HG03175 (cell line): ENCODE measurements at regions not wholly inside any gene's neighbourhood (a gene's known extent, or its start where the extent isn't known, plus 50 kb on each side); places are given as distances from the start of the nearest gene placed in this dataset.
"Not testable (repeated sequence)": the region's sequence is repeated elsewhere in the genome, so short reads cannot be mapped to it uniquely, and the experiment has no call there.

ENCODE experiments used
- ATAC-seq: cut with Tn5 transposase; IDR thresholded peaks from one replicate; pipeline ENCODE4 v1.9.1; 2021; ENCODE audit warnings: mild to moderate bottlenecking, moderate library complexity; ENCODE audit not compliant: unreplicated experiment

DNA sequence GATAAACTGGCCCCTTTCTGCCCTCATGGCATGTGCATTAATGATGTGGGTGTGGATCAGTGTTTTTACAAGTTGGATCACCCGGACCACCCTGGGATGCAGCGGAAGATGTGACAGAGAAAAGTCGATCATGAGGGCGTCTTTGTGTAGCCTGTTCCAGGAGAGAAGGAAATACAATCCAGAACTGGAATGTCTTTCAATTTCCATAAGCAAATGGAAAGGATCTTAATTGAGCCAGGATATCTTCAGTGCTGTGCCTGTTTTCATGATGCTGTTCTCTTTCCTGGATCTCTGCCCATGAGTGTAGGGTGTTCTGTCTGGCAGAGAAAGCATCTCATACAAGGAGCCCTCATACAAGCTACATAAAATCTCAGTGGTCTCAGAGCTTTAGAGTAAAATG lies 481.4 kb downstream of the XYLT1 start:
- ATAC-seq: no peak

DNA sequence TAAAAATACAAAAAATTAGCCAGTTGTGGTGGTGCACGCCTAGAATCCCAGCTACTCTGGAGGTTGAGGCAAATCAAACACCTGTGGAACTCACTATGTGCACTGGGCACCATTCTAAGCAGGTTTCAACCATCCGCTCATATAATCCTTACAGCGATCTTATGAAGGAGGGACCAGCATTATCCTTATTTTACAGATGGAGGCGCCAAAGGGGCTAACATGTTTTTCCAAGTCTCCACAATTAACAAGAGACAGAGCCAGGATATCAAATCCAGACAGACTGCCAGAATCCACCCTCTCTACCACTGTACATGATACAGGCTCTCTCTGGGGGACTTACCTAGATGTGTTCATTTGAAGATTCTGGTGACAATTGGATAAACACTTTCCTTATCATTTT lies 479.0 kb downstream of the XYLT1 start:
- no peak for ATAC-seq

DNA sequence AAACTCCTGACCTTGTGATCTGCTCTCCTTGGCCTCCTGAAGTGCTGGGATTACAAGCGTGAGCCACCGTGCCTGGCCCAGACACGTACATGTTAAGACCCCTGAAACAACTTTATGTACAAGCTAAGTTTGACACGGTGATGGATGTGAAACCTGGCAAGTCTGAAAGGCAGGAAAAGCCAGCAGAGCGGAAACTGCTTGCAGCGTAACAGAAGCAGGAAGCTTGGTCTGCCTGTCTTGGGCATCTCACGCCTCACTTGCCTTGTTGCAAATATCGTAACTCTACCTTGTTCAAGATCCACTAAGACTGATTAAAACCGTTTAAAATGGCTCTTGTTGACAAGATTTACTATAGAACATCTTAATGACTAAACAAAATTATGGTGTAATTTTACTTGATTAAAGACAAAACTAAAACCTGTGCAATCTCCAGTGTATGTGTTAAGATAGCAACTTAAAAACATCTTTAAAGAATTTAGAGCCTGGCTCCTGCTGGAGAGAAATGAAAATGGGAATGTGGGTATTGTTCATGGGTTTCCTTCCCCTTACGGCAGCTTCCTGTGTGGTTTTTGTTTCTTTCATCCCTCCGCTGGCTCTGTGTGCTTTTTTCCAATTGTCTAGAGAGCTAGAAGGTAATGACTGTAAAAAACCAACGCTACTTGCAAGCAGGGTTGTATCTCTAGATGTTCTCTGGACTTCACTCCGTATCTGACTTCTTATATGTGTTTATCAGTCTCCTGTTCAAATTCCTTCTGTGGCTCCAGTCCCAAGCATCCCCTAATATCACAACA lies 477.6 kb downstream of the XYLT1 start:
- ATAC-seq: no peak

DNA sequence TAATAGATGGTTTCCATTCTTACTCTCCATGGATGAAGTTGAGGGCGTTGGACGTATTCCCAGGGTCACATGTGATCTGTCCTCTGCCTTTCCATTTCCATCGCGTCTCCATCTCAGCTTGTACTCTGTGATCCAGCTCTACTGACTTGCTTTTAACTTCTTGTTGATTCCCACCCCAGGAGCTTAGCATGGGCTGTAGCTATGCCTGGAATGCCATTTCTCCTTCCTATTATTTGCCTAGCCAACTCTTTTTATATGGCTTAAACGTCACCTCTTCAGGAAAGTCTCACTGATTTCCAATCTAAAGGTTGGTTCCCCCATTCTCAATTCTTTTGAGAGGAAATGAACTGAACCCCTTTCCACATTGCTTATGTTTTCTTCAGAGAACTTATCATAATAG lies 475.9 kb downstream of the XYLT1 start:
- no peak for ATAC-seq

DNA sequence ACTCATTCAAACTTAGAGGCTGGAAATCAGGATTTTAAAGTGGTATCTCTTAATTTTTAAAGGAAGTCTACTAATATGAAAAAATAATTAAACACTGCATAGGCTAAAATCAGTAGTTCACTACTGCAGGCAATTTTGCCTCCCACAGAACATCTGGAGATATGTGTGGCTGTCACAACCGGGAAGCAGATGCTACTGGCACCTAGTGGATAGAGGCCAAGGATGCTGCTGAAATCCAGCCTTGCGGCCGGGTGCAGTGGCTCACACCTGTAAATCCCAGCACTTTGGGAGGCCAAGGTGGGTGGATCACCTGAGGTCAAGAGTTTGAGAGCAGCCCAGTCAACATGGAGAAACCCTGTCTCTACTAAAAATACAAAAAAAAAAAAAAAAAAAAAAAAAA lies 473.9 kb downstream of the XYLT1 start:
- no peak for ATAC-seq

DNA sequence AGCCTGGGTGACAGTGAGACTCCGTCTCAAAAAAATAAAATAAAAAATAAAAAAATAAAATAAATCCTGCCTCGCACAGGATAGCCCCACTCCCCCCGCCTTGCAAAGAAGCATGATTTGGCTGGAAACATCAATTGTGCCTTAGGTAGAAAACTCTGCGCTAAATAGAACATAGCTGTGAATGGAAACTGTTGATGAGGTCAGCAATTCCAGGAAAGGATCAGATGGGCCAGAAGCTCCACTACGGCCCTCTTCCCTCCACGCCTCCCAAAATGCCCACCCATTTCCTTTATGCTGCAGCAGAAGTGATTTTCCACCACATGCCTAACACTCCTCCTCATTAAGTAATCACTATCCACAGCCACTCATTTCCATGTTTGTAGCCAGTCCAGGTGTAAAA lies 473.4 kb downstream of the XYLT1 start:
- no peak for ATAC-seq

DNA sequence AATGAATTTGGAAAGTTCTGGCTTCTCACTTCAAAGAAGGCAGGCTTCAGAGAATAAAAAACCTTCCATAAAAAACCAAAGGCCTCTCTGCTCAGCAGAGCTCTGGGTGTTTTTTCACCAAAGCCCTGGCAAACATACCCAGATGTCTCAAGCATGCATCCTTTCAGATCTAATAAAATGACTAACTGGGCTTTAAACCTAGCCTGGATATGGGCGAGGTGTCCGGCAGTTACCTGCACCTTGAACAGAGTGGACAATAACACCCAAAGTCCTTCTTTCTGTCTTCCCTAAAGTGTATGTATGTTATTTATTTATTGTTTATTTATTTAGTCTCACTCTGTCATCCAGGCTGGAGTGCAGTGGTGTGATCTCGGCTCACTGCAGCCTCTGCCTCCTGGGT lies 469.3 kb downstream of the XYLT1 start:
- no peak for ATAC-seq

DNA sequence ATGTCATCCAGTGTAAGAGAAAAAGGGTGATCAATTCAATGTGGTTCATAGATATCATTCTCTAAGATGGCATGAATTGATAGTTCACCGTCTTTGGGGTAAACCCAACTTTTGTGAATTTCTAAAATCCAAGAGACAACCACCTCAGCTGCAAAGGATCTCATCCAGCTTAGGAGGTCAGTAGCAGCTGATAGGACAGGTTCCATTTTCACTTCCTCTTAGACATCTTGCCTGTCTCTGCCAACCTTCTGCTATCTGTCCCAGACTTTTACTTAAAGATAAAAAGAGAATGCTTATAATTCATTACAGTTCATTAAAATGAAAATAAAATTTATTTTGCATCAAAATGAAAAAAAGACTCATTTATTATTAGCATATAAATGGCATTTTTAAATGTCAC lies 468.2 kb downstream of the XYLT1 start:
- peak; percentile 42 for ATAC-seq

DNA sequence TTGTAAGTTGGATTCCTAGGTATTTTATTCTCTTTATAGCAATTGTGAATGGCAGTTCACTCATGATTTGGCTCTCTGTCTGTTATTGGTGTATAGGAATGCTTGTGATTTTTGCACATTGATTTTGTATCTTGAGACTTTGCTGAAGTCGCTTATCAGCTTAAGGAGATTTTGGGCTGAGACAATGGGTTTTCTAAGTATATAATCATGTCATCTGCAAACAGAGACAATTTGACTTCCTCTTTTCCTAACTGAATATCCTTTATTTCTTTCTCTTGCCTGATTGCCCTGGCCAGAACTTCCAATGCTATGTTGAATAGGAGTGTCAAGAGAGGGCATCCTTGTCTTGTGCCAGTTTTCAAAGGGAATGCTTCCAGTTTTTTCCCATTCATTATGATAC lies 464.8 kb downstream of the XYLT1 start:
- not testable (repeated sequence) for ATAC-seq

DNA sequence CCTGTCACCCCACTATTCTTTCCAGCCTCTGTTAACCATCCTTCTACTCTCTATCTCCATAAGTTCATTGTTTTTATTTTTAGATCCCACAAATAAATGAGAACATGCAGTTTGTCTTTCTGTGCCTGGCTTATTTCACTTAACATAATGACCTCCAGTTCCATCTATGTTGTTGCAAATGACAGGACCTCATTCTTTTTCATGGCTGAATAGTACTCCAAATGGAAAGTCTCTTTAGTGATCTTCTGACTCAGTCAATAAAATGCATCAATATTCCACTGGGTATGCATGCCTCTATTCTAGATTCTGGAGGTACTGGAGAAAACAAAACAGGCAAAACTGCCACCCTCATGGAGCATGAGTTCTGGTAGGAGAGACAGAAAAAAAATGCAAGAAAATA lies 459.0 kb downstream of the XYLT1 start:
- no peak for ATAC-seq

DNA sequence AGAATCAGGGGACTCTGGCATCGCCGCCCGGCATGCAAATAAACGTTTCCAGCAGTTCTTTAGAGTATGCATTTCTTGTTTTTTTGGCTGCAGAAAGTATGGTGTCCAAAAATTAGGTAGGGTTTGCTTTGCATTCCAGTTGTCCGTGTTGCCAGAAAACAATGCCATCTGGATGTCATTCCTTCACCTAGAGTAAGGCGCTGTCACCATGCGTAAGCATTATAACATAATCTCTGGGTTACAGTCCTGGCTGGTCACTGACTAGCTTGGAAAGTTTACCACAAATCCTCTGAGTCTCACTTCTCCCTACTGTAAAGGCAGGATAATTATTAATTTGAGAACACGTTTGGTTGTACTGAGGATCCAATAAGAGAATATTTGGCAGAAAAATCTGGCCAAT lies 457.7 kb downstream of the XYLT1 start:
- ATAC-seq: no peak

DNA sequence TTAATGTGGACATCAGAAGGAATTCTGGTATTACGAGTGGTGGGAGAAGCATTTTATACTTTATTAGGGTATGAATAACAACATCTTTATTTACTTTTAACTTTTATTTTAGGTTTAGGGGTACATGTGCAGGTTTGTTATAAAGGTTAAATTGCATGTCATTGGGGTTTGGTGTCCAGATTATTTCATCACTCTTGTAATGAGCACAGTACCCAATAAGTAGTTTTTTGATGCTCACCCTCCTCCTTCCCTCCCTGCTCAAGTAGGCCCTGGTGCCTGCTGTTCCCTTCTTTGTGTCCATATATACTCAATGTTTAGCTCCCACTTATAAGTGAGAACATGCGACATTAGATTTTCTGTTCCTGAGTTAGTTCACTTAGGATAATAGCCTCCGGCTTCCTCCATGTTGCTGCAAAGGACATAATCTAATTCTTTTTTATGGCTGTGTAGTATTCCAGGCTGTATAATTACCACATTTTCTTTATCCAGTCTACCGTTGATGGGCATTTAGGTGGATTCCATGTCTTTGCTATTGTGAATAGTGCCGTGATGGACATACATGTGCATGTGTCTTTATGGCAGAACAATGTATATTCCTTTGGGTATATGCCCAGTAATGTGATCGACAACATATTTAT lies 456.2 kb downstream of the XYLT1 start:
- no peak for ATAC-seq

DNA sequence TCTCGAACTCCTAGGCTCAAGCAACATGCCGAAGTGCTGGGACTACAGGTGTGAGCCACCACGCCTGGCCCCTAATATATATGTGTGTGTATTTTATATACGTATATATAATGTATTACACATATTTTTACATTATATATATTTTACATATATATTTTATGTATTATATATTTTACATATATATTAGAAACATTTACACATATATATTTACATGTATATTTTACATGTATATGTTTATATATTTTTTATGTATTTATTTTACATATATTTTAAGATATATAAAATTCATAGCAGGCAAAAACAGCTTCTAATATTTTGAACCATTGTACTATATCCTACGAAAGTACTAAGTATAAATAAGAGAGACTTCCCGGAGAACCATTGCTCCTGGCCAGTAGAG lies 455.1 kb downstream of the XYLT1 start:
- ATAC-seq: no peak

DNA sequence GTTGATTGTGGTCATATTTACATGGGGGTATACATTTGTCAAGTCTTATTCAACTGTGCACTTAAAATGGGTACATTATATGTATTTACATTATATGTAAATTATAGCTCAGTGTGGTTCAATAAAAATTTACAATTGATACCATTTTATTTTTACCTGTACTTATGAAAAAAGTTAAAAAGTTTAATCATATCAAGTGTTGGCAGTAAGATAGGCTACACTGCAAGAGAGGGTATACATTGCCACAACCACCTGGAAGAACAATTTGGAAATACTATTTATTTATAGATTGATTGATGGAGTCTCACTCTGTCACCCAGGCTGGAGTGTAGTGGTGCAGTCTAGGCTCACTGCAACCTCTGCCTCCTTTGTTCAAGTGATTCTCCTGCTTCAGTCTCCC lies 453.3 kb downstream of the XYLT1 start:
- ATAC-seq: no peak

DNA sequence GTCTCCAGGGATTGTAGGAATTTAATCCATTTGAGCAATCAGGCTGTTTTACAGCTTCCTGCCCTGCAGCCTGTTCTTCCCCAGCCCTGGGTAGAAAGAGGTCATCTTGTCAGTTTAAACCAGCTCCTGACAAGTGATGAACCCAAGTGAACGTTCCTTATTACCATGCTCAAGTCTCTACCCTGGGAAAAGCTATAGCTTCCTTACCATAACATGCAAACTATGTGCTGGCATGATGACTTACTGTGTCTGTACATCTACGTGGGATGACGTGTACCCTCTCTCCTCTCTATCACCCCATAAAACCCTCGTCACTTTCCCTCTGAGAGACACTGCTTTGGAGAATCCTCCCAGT lies 452.2 kb downstream of the XYLT1 start:
- no peak for ATAC-seq

DNA sequence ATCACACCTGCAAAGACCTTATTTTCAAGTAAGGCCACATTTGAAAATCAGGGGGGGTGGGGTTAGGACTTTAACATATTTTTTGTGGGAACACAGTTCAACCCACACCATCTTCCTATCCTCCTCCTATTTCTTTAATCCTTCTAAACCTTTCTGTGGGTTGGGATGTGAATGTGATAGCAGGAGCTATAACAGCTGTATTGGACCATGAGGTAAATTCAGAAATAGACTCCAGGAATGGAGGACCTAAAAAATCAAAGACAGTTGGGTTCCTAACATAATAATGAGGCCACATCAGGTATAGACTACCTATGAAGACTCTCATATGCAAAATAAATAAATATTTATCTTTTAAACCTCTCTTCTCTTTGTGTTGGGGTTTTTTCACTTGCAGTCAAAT lies 451.4 kb downstream of the XYLT1 start:
- no peak for ATAC-seq

DNA sequence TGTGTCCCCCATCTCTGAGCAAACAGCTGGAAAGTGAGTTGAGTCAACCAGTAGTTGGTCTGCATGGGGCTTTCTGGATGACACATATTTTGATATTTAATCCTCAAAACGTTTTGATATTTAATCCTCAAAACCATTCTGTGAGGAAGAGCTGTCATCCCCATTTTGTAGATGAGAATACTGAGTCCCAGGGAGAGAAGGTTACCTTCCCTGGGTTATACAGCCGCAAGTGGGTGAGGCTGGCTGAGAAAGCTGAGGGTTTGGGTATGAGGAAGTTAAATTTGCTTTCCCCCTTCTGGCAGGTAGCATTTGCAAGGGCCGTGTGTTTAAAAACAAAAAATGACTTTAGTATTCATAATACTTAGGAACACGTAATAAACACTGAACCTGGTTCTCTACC lies 447.2 kb downstream of the XYLT1 start:
- ATAC-seq: no peak

DNA sequence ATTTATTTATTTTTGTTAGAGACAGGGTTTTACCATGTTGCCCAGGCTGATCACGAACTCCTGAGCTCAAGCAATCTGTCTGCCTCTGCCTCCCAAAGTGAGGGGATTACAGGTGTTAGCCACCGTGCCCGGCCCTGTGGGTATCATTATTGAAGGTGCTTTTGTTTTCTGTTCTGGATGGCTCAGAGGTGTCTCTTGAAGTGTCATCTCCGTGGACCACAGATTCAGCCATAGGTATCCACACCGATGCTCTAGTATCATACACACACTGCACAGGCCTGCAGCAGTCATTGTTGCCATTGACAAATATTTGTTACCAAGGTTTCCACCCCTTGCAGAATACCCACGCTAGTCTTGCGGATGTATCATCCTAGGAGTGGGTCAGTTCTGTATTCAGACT lies 446.2 kb downstream of the XYLT1 start:
- ATAC-seq: no peak

DNA sequence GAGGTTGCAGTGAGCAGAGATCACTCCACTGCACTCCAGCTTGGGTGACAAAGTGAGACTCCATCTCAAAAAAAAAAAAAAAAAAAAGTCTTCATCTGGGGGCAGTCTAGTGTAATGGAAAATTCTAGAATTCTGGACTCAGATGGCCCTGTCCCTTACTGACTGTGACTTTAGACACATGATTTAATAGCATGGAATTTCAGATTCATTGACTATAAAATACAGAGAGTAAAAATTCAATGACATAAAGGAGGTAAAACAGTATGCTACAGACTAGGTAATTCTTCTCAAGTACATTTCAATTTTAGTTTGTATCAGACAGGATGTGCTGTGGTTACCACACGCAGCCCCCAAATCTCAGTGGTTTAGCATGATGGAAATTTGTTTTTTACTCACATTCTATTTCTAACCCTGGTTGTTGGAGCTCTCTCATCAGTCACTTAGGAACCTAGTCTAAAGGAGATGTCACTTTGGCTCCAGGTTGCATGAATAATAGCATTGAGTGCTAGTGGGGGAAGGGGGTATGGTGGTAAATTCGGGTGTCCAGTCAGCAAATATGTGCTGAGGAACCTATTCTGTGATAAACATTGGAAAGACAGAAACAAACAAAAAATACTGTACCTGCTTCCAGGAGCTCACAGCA lies 444.0 kb downstream of the XYLT1 start:
- peak; percentile 91 for ATAC-seq

DNA sequence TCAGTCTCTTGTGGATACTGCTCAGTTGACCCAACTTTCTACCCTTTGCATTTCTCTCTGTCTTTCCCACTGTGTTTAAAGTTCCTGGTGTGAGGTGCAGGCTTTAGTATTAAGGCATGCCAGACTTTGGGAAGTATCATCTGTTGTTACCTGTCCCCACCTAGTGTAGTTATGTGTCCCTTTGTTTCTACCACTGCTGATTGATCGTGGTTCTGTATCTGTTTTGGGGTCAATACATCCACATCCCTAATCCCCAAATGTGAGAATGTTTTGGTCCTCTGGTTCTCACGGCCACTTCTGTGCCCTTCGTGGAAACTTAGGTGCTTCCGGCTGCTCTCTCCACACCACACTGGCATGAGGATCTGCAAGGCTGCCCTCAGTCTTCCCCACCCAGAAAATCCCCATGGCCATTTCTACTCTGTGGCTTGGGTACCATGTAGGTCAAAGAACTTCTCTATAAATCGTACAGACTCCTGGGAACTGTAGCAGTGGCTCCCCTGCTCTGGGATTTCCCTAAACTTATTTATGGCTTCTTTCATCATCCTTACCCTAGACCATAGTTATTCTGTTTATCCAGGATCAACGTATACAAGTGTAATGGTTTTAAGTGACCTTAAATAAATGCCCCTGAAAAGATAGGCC lies 443.2 kb downstream of the XYLT1 start:
- no peak for ATAC-seq

DNA sequence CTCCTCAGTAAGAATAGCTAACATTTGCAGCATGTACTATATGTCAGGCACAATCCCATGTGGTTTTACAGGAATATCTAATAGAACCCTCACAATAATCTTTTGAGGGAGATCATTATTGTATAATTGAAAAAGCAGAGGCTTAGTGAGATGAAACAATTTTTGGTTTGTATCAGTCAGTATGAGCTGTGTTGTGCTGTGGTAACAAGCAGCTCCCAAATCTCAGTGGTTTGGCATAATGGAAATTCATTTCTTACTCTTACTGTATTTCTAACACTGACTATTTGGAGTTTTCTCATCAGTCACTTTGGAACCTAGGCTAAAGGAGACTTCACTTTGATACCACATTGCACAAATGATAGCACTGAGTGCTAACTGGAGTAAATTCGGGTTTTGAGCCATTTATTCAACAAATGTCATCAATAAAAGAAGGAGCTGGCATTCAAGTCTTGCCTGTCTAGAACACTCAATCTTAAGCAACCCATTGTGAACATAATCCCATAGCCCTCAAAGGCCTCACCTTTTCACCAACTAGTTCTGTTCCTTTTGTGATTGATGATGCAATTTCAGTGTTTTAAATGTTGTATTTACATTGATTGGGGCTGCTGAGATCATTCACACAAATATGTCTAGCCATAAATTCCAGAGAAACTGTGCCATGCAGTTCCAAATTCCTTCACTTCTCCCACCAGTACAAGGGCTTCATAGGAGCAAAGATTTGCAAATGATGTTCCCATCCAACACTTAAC lies 441.0 kb downstream of the XYLT1 start:
- no peak for ATAC-seq
